Natural killer cell (primary cell): ENCODE measurements at regions not wholly inside any gene's neighbourhood (a gene's known extent, or its start where the extent isn't known, plus 50 kb on each side); places are given as distances from the start of the nearest gene placed in this dataset.

ENCODE experiments used
- ATAC-seq, 3 donors: fragments of 150-1000 bp in 2 of 3; fragments of 200-7000 bp in 1 of 3; cut with Tn5 transposase; 1 replicate in 1 of 3; 2 replicates in 2 of 3; pipeline ENCODE4 v1.10.0; 2021; ENCODE audit warnings: mild to moderate bottlenecking in 2 of 3, moderate library complexity in 2 of 3
- DNase-seq, 2 donors: peaks; one replicate each; pipeline versions ENCODE4 v3.0.0 to v3.0.0-alpha.2; 2013 to 2021; ENCODE audit warnings: mixed read lengths in 1 of 2
- H3K27ac ChIP-seq: one replicate; pipeline ENCODE4 v1.5.1; 2013; ENCODE audit warnings: mild to moderate bottlenecking, low read length
- H3K27me3 ChIP-seq: one replicate; pipeline ENCODE4 v1.6.1; 2013; ENCODE audit warnings: low read length; ENCODE audit not compliant: control insufficient read depth, insufficient read depth
- H3K36me3 ChIP-seq: one replicate; pipeline ENCODE4 v1.6.1; 2013; ENCODE audit warnings: low read length; ENCODE audit not compliant: control insufficient read depth, insufficient read depth
- H3K4me1 ChIP-seq: one replicate; pipeline ENCODE4 v1.6.1; 2013; ENCODE audit warnings: low read length; ENCODE audit not compliant: control insufficient read depth, insufficient read depth
- H3K4me3 ChIP-seq: one replicate; pipeline ENCODE4 v1.5.1; 2013; ENCODE audit warnings: low read length
- H3K9me3 ChIP-seq: one replicate; pipeline ENCODE4 v1.6.1; 2013; ENCODE audit warnings: low read length; ENCODE audit not compliant: control insufficient read depth, insufficient read depth
- H3K27ac Mint-ChIP-seq, 2 donors: one replicate each; pipeline ENCODE4 v1.8.0; 2022; ENCODE audit warnings: mild to moderate bottlenecking in 2 of 2, mixed read lengths in 2 of 2, moderate library complexity in 1 of 2
- H3K27me3 Mint-ChIP-seq, 2 donors: one replicate each; pipeline ENCODE4 v1.8.0; 2022; ENCODE audit warnings: low read depth in 2 of 2, mixed read lengths in 2 of 2
- H3K36me3 Mint-ChIP-seq: one replicate; pipeline ENCODE4 v1.8.0; 2022; ENCODE audit warnings: mixed read lengths
- H3K4me1 Mint-ChIP-seq, 2 donors: one replicate each; pipeline ENCODE4 v1.8.0; 2022; ENCODE audit warnings: mixed read lengths in 2 of 2
- H3K4me3 Mint-ChIP-seq: one replicate; pipeline ENCODE4 v1.8.0; 2022; ENCODE audit warnings: mild to moderate bottlenecking, moderate library complexity, mixed read lengths
- H3K9me3 Mint-ChIP-seq, 2 donors: one replicate each; pipeline ENCODE4 v1.8.0; 2022; ENCODE audit warnings: mixed read lengths in 2 of 2
- CTCF ChIP-seq: fragments of 200-600 bp; IDR thresholded peaks from one replicate; pipeline ENCODE4 v1.8.0; 2022; ENCODE audit warnings: antibody characterized with exemption
- WGBS: methylation state at CpG from one replicate; pipeline ENCODE4 v1.1.7; 2013; ENCODE audit warnings: missing lambda C conversion rate; ENCODE audit not compliant: insufficient coverage; 5-methylcytosine and 5-hydroxymethylcytosine counted together
- intact Hi-C: fragments of 100-400 bp; cut with micrococcal nuclease; formaldehyde crosslinking; loops from one replicate; pipeline ENCODE4 v1.14.2; 2022

DNA sequence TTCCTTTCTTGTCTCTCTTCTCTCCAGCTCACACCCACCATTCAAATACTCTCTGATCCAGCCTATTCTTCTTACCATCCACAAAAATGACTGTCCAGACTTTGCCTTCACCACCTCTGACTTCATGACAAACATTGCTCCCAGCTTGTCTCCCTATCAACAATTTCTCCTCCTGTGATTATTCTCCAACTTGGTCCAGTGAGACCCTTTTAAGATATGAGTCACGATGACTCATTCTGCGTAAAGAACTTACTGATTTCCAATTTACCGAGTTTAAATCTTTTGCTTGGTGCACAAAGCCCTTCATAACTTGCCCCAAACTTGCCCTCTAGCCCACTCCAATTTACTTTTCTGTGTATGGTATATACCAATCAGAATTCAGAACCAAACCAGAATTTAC, 833.2 kb downstream of the MAFB start:
- H3K36me3 Mint-ChIP-seq: no peaks in the 10 kb centered on the region
- WGBS: 88% methylated on average over 3 of the region's 3 CpGs
- Histone ChIP-seq H3K4me3 (no peak overlapping the region), H3K4me1 (no peaks in the 10 kb centered on the region), H3K27me3 (no peaks in the 10 kb centered on the region), H3K27ac (no peak overlapping the region), H3K9me3 (no peaks in the 10 kb centered on the region), H3K36me3 (no peaks in the 10 kb centered on the region)
- ATAC-seq (no peak), DNase-seq (no peak)
- H3K9me3 Mint-ChIP-seq: peaks cover 0 to 2% of the 10 kb centered on the region in 2 donors
- intact Hi-C loops: no loop called here
- TF ChIP-seq CTCF: no peak
- H3K27ac Mint-ChIP-seq: no peak overlapping the region
- peaks cover 0 to 4% of the 10 kb centered on the region in 2 donors for H3K27me3 Mint-ChIP-seq
- H3K4me3 Mint-ChIP-seq: no peak overlapping the region
- H3K4me1 Mint-ChIP-seq: no peaks in the 10 kb centered on the region

GRCh38 chr20:39855056-39855455, 834.0 kb downstream of the MAFB start:
- Mint-ChIP-seq H3K36me3 (no peaks in the 10 kb centered on the region), H3K4me3 (no peak overlapping the region), H3K27ac (no peak overlapping the region), H3K4me1 (no peaks in the 10 kb centered on the region), H3K27me3 (peaks cover 0 to 4% of the 10 kb centered on the region in 2 donors), H3K9me3 (peaks cover 0 to 2% of the 10 kb centered on the region in 2 donors)
- DNase-seq (no peak), ATAC-seq (no peak)
- Histone ChIP-seq H3K4me1 (no peaks in the 10 kb centered on the region), H3K9me3 (no peaks in the 10 kb centered on the region), H3K27me3 (no peaks in the 10 kb centered on the region), H3K36me3 (no peaks in the 10 kb centered on the region), H3K4me3 (no peak overlapping the region), H3K27ac (no peak overlapping the region)
- intact Hi-C loops: no loop called here
- WGBS: no CpG with 5 or more reads among the region's 1 CpG
- TF ChIP-seq CTCF: no peak

DNA sequence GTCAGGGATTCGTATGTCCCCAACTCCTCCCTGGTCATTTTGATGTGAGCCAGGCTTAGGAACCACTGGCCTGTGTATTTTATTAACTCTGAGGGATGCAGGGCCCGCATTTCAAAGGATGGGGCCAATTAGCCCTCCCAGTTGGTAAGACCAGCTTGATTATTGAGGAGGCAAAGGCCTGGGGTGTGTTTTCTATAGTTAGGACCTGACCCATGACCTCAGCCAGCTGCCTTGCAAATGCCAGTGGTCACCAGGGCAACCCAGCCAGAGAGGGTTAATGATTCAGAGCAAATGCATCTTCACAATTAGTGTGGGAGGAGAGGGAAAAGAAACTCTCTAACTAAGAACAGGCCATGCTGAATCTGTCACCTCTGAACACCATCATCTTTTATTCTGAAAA, 835.4 kb downstream of the MAFB start:
- Histone ChIP-seq H3K27ac (no peak overlapping the region), H3K9me3 (no peaks in the 10 kb centered on the region), H3K4me3 (no peak overlapping the region), H3K4me1 (no peaks in the 10 kb centered on the region), H3K36me3 (no peaks in the 10 kb centered on the region), H3K27me3 (no peaks in the 10 kb centered on the region)
- no peak overlapping the region for H3K4me3 Mint-ChIP-seq
- H3K9me3 Mint-ChIP-seq: peaks cover 0 to 2% of the 10 kb centered on the region in 2 donors
- no peaks in the 10 kb centered on the region for H3K4me1 Mint-ChIP-seq
- no peak for ATAC-seq
- TF ChIP-seq CTCF: no peak
- no peak for DNase-seq
- intact Hi-C loops: no loop called here
- WGBS: 66% methylated on average over 2 of the region's 2 CpGs
- no peaks in the 10 kb centered on the region for H3K36me3 Mint-ChIP-seq
- H3K27me3 Mint-ChIP-seq: peaks cover 0 to 3% of the 10 kb centered on the region in 2 donors
- no peak overlapping the region for H3K27ac Mint-ChIP-seq

GRCh38 chr20:39853050-39853449, 836.0 kb downstream of the MAFB start:
- Mint-ChIP-seq H3K4me1 (no peaks in the 10 kb centered on the region), H3K9me3 (no peaks in the 10 kb centered on the region), H3K27ac (no peak overlapping the region), H3K27me3 (no peaks in the 10 kb centered on the region), H3K4me3 (no peak overlapping the region), H3K36me3 (no peaks in the 10 kb centered on the region)
- H3K4me3 ChIP-seq: no peak overlapping the region
- TF ChIP-seq CTCF: no peak
- WGBS: 85% methylated on average over 3 of the region's 3 CpGs
- H3K27ac ChIP-seq: no peak overlapping the region
- intact Hi-C loops: no loop called here
- H3K4me1 ChIP-seq: no peaks in the 10 kb centered on the region
- H3K27me3 ChIP-seq: no peaks in the 10 kb centered on the region
- ATAC-seq (no peak), DNase-seq (no peak)
- no peaks in the 10 kb centered on the region for H3K9me3 ChIP-seq
- no peaks in the 10 kb centered on the region for H3K36me3 ChIP-seq
